K562 (cell line): ENCODE measurements at regions not wholly inside any gene's neighbourhood (a gene's known extent, or its start where the extent isn't known, plus 50 kb on each side); places are given as distances from the start of the nearest gene placed in this dataset.

ENCODE experiments used
- ATAC-seq: fragments of 200-7000 bp; cut with Tn5 transposase; 3 replicates; pipeline ENCODE4 v1.9.1; 2020; ENCODE audit warnings: moderate library complexity
- BruUV-seq: library from RNA; stranded (reverse); fragments of 400-500 nt; replicated peaks from 2 replicates; lab custom pipeline; 2021; lab: Mats Ljungman, UMichigan
- CTCF ChIA-PET: fragments of 300-600 bp; formaldehyde crosslinking; extraction: SDS; loops from one replicate; lab custom pipeline; 2021; ENCODE audit warnings: low intra/inter-chr PET ratio; lab: Yijun Ruan, JAX
- POLR2A ChIA-PET: fragments of 300-600, 350-650 bp; sonication (Branson Sonifier 250); formaldehyde crosslinking; extraction: SDS; loops from one replicate; lab custom pipeline; 2021; ENCODE audit warnings: antibody characterized with exemption, inconsistent platforms; lab: Yijun Ruan, JAX
- DNase-seq, 4 experiments: peaks; one replicate each; pipeline versions ENCODE4 v3.0.0 to v3.0.0-alpha.2; 2011 to 2018; ENCODE audit warnings: low spot score in 3 of 4, mixed read lengths in 3 of 4; ENCODE audit errors: extremely low read depth in 1 of 4
- FAIRE-seq: peaks from 2 replicates; lab custom pipeline; 2011; peaks lifted over from hg19 to GRCh38; lab: Jason Lieb, UNC
- H2AFZ ChIP-seq: 2 replicates; pipeline ENCODE4 v1.6.0; 2011; ENCODE audit warnings: low read depth, low read length, control low read depth, inconsistent platforms
- H3K27ac ChIP-seq: fragments of 200-600 bp; 3 replicates; pipeline ENCODE4 v1.8.0; 2011; ENCODE audit warnings: low read depth, mild to moderate bottlenecking, control low read depth, inconsistent platforms, low read length, moderate library complexity, mixed read lengths; ENCODE audit errors: extremely low read depth
- H3K27me3 ChIP-seq, 2 experiments: fragments of 300-600 bp in 1 of 2; 2 replicates in 1 of 2; 3 replicates in 1 of 2; pipeline versions ENCODE4 v1.6.0 to v1.8.0; 2011; ENCODE audit warnings: inconsistent platforms in 2 of 2, low read length in 2 of 2, mild to moderate bottlenecking in 1 of 2, mixed read lengths in 1 of 2, moderate library complexity in 1 of 2; ENCODE audit not compliant: control insufficient read depth in 2 of 2, insufficient read depth in 2 of 2
- H3K36me3 ChIP-seq: fragments of 300-600 bp; 3 replicates; pipeline ENCODE4 v1.8.0; 2011; ENCODE audit warnings: mild to moderate bottlenecking, low read length, inconsistent platforms; ENCODE audit not compliant: control insufficient read depth, insufficient read depth
- H3K4me1 ChIP-seq, 2 experiments: fragments of 200-600 bp in 1 of 2; replicated peaks in 1 of 2; 2 replicates in 1 of 2; 3 replicates in 1 of 2; pipeline versions ENCODE4 v1.5.1 to v1.8.0; 2011; ENCODE audit warnings: inconsistent platforms in 2 of 2, low read length in 2 of 2, mild to moderate bottlenecking in 1 of 2, mixed read lengths in 1 of 2, moderate library complexity in 1 of 2; ENCODE audit not compliant: control insufficient read depth in 2 of 2, insufficient read depth in 2 of 2
- H3K4me2 ChIP-seq: 2 replicates; pipeline ENCODE4 v1.6.1; 2011; ENCODE audit warnings: low read length, control low read depth, inconsistent platforms, mixed read lengths; ENCODE audit not compliant: insufficient read depth
- H3K4me3 ChIP-seq: fragments of 200-600 bp; sonication (generic), shearing (Covaris generic); 2 replicates; pipeline ENCODE4 v1.5.1; 2016; ENCODE audit warnings: control low read depth, inconsistent platforms
- H3K79me2 ChIP-seq: fragments of 200-600 bp; 3 replicates; pipeline ENCODE4 v1.8.0; 2011; ENCODE audit warnings: low read length, inconsistent platforms; ENCODE audit not compliant: control insufficient read depth, insufficient read depth
- H3K9ac ChIP-seq, 2 experiments: 2 replicates each; pipeline versions ENCODE4 v1.6.0 to v1.6.1; 2011; ENCODE audit warnings: low read depth in 2 of 2, low read length in 2 of 2, control low read depth in 1 of 2, inconsistent platforms in 1 of 2, mild to moderate bottlenecking in 1 of 2, mixed read lengths in 1 of 2; ENCODE audit not compliant: insufficient read depth in 1 of 2
- H3K9me1 ChIP-seq: one replicate; pipeline ENCODE4 v1.6.0; 2011; ENCODE audit warnings: inconsistent platforms, mild to moderate bottlenecking, low read length, moderate library complexity; ENCODE audit not compliant: control insufficient read depth, insufficient read depth
- H3K9me3 ChIP-seq: replicated peaks from 2 replicates; pipeline ENCODE4 v1.5.1; 2011; ENCODE audit warnings: low read depth, low read length, inconsistent platforms; ENCODE audit not compliant: control insufficient read depth, insufficient read depth
- H4K20me1 ChIP-seq: replicated peaks from 2 replicates; pipeline ENCODE4 v1.6.1; 2011; ENCODE audit warnings: low read length, inconsistent platforms, mixed read lengths; ENCODE audit not compliant: control insufficient read depth, insufficient read depth
- CEBPB ChIP-seq: fragments of 450-650 bp; IDR thresholded peaks from 2 replicates; pipeline ENCODE4 v1.6.1; 2016; ENCODE audit warnings: missing genetic modification characterization, missing compliant biosample characterization
- CHD1 ChIP-seq: fragments of 200-600 bp; sonication (generic); IDR thresholded peaks from one replicate; pipeline ENCODE4 v1.6.1; 2012; ENCODE audit warnings: mild to moderate bottlenecking, moderate library complexity, low read length, inconsistent platforms
- GABPA ChIP-seq: fragments of 200-800 bp; sonication (Bioruptor generic); conservative IDR thresholded peaks from 2 replicates; pipeline ENCODE4 v1.6.1; 2016; ENCODE audit warnings: low read depth, missing genetic modification characterization, missing compliant biosample characterization
- HDAC3 ChIP-seq: fragments of 450-650 bp; IDR thresholded peaks from 2 replicates; pipeline ENCODE4 v1.6.1; 2018; ENCODE audit warnings: borderline replicate concordance, mild to moderate bottlenecking, moderate library complexity; ENCODE audit not compliant: partially characterized antibody
- MAFG ChIP-seq: fragments of 450-650 bp; conservative IDR thresholded peaks from 2 replicates; pipeline ENCODE4 v1.6.1; 2016; ENCODE audit warnings: missing genetic modification characterization, missing compliant biosample characterization
- MEF2A ChIP-seq: IDR thresholded peaks from 2 replicates; pipeline ENCODE4 v1.6.1; 2011; ENCODE audit warnings: low read depth, mild to moderate bottlenecking, low read length, moderate library complexity; ENCODE audit not compliant: control insufficient read depth
- NFE2 ChIP-seq: IDR thresholded peaks from 2 replicates; pipeline ENCODE4 v1.6.1; 2014; ENCODE audit warnings: antibody characterized with exemption, low read depth
- PHB2 ChIP-seq: fragments of 450-650 bp; IDR thresholded peaks from 2 replicates; pipeline ENCODE4 v1.6.1; 2017; ENCODE audit warnings: low read depth
- POLR2G ChIP-seq: fragments of 200-400 bp; formaldehyde crosslinking; IDR thresholded peaks from 2 replicates; pipeline ENCODE4 v1.6.1; 2017; ENCODE audit warnings: low read depth, mild to moderate bottlenecking, antibody characterized with exemption, low read length, moderate library complexity
- RBM17 ChIP-seq: fragments of 200-400 bp; formaldehyde crosslinking; IDR thresholded peaks from 2 replicates; pipeline ENCODE4 v1.6.1; 2017; ENCODE audit warnings: low read depth, mild to moderate bottlenecking, low read length, borderline replicate concordance
- SPI1 ChIP-seq: IDR thresholded peaks from 2 replicates; pipeline ENCODE4 v1.6.1; 2011; ENCODE audit warnings: low read depth, low read length, control low read depth, borderline replicate concordance
- SUPT5H ChIP-seq: fragments of 450-650 bp; IDR thresholded peaks from 2 replicates; pipeline ENCODE4 v1.6.1; 2016
- TCF7L2 ChIP-seq: fragments of 150-350 bp; IDR thresholded peaks from 2 replicates; pipeline ENCODE4 v1.6.1; 2016; ENCODE audit warnings: low read depth, mild to moderate bottlenecking, low read length, moderate library complexity
- ZNF609 ChIP-seq: sonication (generic); formaldehyde crosslinking; IDR thresholded peaks from 2 replicates; pipeline ENCODE4 v1.8.1; 2023; ENCODE audit warnings: missing genetic modification reagents, mild to moderate bottlenecking, borderline replicate concordance
- WGBS: fragments of 100-300 bp; shearing (Covaris generic); methylation state at CpG from one replicate; pipeline ENCODE4 v1.1.6; 2016; ENCODE audit warnings: low coverage, mixed read lengths; ENCODE audit not compliant: insufficient coverage; ENCODE audit errors: missing lambda C conversion rate; 5-methylcytosine and 5-hydroxymethylcytosine counted together
- in situ Hi-C: fragments of 300-500 bp; cut with MboI; formaldehyde crosslinking; loops from 4 replicates; pipeline ENCODE4 v1.15.0; 2018; ENCODE audit warnings: inconsistent platforms, mixed read lengths
- intact Hi-C: fragments of 100-400 bp; cut with micrococcal nuclease; formaldehyde crosslinking; loops from 2 replicates; pipeline ENCODE4 v1.14.2; 2022

- intact Hi-C loops, result no loop called here
- no peak for TF ChIP-seq GABPA (tag)
- TF ChIP-seq SPI1, result 0 out of 2 replicates have a peak, but pooled peaks have one; percentile 27
- TF ChIP-seq MAFG, result 0 out of 2 replicates have a peak, but pooled peaks have one; percentile 13
- TF ChIP-seq NFE2, result peak; percentile 37; the same call in 1 of the 2 replicates
- CTCF ChIA-PET, result no interaction called here
- Histone ChIP-seq H3K27me3 (no peaks in the 10 kb centered on the region), H3K4me3 (no peak overlapping the region), H3K79me2 (no peaks in the 10 kb centered on the region), H2AFZ (no peak overlapping the region), H3K9me1 (no peaks in the 10 kb centered on the region), H4K20me1 (no peaks in the 10 kb centered on the region), H3K4me2 (no peak overlapping the region), H3K9me3 (no peaks in the 10 kb centered on the region), H3K4me1 (no peaks in the 10 kb centered on the region), H3K36me3 (no peaks in the 10 kb centered on the region), H3K27ac (no peak overlapping the region), H3K9ac (no peak overlapping the region)
- POLR2A ChIA-PET, result no interaction called here
- WGBS, result 0% methylated on average over 1 of the region's 1 CpG
- FAIRE-seq (no peak), ATAC-seq (no peak), DNase-seq (no peak)
- in situ Hi-C loops, result no loop called here
- BruUV-seq, result no TSS peak
These were observed 106.2 kb upstream of the KLF8 start for GRCh38 chrX:56125946-56126345.

DNA sequence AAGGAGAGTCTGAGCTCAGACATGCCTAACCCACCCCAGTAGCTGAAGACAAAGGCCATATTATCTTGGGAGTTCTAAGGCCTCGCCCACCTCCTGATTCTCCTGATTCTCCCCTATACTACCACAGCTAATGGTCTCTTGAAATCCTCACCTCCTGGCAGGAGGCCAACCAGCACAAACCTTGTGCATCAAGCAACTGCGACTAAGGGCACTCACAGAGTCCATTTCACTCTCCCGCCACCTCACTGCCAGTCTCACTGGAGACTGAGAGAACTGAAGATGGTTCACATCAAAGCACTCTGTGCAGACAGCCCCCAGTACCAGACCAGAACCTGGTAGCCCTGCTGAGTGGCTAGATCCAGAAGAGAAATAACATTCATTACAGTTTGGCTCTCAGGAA lies 102.1 kb upstream of the KLF8 start:
- ChIA-PET POLR2A (no interaction called here), CTCF (no interaction called here)
- ATAC-seq, result no peak
- Histone ChIP-seq H3K79me2 (no peaks in the 10 kb centered on the region), H3K9me3 (no peaks in the 10 kb centered on the region), H3K36me3 (no peaks in the 10 kb centered on the region), H3K27me3 (no peaks in the 10 kb centered on the region), H3K9me1 (no peaks in the 10 kb centered on the region), H3K4me3 (no peak overlapping the region), H3K4me1 (no peaks in the 10 kb centered on the region), H3K9ac (no peak overlapping the region), H2AFZ (no peak overlapping the region), H3K4me2 (no peak overlapping the region), H3K27ac (no peak overlapping the region), H4K20me1 (no peaks in the 10 kb centered on the region)
- BruUV-seq, result no TSS peak
- no peak for DNase-seq
- FAIRE-seq, result no peak
- intact Hi-C loops (no loop called here), in situ Hi-C loops (no loop called here)
- WGBS, result 0% methylated on average over 3 of the region's 3 CpGs
- TF ChIP-seq TCF7L2, result no peak
- TF ChIP-seq MEF2A, result no peak
- no peak for TF ChIP-seq RBM17
- TF ChIP-seq CHD1, result no peak
- no peak for TF ChIP-seq PHB2
- no peak for TF ChIP-seq SUPT5H
- no peak for TF ChIP-seq CEBPB (tag)
- TF ChIP-seq ZNF609, result no peak
- TF ChIP-seq POLR2G, result no peak
- no peak for TF ChIP-seq HDAC3
